ENCODE measurements at regions not wholly inside any gene's neighbourhood (a gene's known extent, or its start where the extent isn't known, plus 50 kb on each side); places are given as distances from the start of the nearest gene placed in this dataset.

- no peak for DNase-seq
Observed at GRCh38 chr1:56183151-56183550, 396.2 kb downstream of the PLPP3 start.

DNA sequence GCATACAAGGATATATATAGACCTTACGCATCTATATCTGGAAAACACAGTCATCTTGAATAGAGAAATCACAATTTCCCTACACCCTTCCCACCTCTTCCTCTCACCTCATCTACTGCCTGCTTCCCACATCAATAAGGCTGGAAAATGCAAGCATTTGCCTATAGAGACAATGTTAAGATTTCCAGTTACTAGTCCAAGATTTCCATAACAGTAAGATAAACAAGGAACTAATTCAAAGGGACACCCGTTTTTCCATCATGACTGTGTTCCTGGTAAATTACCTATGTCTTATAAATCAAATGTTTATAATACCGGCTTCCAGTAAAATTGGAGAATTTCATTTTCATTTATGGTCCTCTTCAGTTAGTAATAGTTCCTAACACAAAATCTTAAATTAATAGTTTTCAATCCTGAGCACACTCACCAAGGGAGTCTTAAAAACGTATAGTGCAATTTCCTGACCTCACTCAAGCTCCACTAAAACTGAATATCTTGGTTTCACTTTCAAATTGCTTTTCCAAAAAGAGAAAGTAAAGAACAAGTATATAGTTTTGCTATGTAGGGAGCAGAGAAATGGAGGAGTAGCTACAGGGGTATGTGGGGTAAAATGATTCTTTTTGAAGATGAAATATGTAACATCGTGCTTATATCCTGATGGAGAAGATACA is 398.7 kb downstream of the PLPP3 start:
- peak; percentile 14 to 54 (median 43) for DNase-seq

- no peak for DNase-seq
Observed at GRCh38 chr1:56179543-56179942, 399.8 kb downstream of the PLPP3 start.

GRCh38 chr1:56175211-56175610 is 404.2 kb downstream of the PLPP3 start:
- DNase-seq, result no peak

DNA sequence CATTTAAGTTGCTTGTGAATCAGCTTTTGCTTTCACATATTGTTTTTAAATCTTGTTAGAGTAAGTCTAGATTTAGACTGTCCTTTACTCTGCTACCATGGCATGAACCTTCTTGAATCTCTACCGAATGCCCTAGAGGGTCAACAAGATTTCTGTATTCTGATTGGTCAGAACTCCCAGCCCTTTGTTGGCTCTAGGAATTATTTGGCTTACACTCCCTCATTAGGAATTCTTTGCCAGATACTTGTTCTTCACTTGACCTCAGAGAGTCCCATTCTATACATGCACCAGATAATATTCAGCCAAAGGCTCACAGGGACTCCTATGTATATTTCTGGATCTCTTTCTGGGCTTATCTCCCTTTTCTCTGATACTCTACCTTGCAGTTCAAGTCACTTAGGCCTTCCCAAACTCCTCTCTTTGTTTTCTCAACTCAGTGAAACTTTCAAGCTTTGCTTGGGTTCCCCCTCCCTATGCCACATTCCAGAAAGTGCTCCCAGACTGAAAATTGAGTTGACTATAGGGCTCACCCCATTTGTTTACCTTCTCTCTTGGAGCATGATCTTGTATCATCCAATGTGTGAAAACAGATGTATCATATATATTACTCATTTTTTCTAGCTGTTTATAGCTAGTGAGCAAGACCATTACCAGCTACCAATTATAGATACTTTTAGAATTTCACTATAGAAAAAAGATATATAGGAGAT is 405.0 kb downstream of the PLPP3 start:
- no peak for DNase-seq

GRCh38 chr1:56173736-56174135 is 405.6 kb downstream of the PLPP3 start:
- DNase-seq, result no peak

DNA sequence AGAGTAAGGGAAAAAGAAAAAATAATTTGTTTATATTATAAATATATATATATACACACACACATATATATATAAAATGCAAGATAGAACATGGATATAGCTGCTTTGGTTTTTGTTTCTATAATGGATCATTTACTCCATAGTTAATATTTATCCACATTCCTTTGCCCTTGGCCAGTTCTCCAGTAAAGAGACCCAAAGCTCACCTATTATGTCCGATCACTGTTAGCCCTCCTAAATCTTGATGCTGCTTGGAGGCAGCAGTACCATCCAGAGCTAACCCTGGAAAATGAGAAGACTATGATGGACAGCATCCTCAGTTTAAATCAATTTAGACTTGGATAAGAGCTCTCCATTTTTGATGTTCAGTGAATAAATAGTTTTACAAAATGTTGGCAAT is 407.7 kb downstream of the PLPP3 start:
- DNase-seq, result no peak

DNA sequence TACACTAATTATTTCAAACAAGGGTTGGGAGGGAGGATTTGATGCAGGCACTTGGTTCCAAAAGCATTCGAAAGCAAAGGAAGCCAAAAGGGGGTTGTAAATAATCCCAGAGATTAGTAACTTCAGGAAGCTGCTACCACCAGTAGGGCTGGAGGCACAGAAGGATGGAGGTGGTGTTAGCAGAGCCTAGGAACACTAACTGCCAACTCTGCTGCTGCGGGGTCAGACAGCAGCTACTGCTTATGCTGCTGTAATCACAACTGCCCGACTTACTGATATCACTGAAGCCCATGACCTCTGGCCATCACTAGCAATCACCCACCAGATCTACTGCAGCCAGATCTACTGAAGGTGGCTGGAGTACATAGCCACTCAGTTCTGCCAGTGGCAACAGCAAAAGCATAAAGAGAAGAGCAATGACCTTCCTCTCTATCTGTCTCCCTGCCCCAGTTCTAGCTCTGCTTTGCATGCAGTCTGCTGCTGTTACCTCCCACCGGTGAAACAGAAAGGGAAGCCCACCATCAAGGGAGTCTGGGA is 408.5 kb downstream of the PLPP3 start:
- DNase-seq, result no peak

- no peak for DNase-seq
Observed at GRCh38 chr1:56169856-56170255, 409.5 kb downstream of the PLPP3 start.

- no peak for DNase-seq
Observed at GRCh38 chr1:56168176-56168575, 411.2 kb downstream of the PLPP3 start.

DNA sequence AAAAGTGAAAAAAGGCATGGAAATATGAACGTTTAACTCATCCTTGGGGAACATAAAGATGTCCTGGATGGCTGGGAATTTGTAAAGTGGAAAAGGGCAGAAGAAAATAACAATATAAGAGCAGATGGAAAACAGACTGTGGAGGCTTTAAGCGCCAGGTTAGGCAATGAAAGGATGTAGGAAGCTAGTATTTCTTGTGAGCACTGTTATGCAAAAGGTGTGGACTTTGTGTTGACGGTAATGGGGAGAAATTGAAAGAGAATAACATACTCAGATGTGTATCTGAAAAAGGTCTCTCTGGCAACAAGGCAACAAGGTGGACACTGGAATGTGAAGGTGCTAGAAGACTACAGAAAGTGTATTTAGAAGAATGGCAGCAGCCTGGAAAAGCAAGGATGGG is 411.8 kb downstream of the PLPP3 start:
- no peak for DNase-seq

- DNase-seq, result no peak
Observed at GRCh38 chr1:56160773-56161315, 418.5 kb downstream of the PLPP3 start.

- DNase-seq, result no peak
Observed at GRCh38 chr1:56156971-56157876, 422.1 kb downstream of the PLPP3 start.

GRCh38 chr1:56153276-56153675 is 426.1 kb downstream of the PLPP3 start:
- DNase-seq, result no peak

GRCh38 chr1:56152635-56153034 is 426.7 kb downstream of the PLPP3 start:
- no peak for DNase-seq

DNA sequence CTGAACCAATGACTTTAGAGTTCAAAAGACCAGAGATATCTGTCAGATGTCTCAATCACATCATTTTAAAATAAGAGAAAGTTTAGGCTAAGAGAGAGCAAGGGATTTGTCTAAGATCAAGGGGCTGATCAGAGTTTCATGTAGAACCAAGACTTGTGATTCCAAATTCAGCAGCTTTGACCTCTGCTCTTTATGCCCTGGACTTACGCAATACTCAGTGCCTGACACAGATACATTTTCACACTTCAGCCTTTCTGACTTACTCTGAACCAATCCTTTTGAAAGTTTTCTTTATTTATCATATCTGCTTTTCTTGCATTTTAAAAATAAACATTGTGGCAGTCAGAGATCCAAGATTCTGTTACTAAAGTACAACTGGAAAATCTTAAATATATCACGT is 428.0 kb downstream of the PLPP3 start:
- no peak for DNase-seq

GRCh38 chr1:56150441-56151215 is 428.7 kb downstream of the PLPP3 start:
- no peak for DNase-seq

- no peak for DNase-seq
Observed at GRCh38 chr1:56149761-56150160, 429.6 kb downstream of the PLPP3 start.

DNA sequence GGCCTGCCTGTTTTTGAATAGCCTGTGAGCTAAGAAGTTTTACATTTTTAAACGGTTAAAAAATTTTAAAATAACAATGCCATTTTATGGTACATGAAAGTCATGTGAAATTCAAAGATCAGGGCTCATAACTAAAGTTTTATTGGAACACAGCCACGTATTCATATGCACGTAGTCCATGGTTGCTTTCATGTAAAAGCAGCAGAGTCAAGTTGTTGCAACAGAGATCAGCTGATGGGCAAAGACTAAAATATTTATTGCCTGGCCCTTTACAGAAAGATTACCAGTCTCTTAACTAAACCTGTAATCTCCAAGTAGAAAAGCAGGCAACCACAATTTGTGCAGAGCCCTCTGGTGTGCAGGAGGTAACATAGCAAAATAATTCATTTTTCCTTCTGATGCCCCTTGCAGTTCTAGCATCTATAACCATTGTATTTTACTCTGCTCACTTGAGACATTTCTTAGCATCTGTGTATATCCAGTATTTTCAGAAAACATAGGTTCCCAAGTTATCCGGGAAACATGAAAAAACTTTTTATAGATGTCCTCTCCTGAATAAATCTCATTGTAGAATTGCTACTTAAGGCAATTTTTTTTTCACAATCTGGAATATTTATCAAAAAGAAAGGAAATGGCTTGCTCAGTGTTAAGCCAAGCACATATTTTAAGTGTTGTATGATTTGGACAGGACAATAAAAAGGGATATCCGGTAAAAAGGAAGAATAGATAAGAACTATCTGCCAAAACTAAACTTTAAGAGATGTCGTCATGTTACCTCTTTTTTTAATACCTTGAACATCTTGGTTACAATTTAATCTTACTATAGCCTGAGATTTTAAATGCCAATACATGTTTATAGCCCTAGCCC is 430.8 kb downstream of the PLPP3 start:
- no peak for DNase-seq

GRCh38 chr1:56147459-56147858 is 431.9 kb downstream of the PLPP3 start:
- DNase-seq, result no peak

- no peak for DNase-seq
Observed at GRCh38 chr1:56147034-56147433, 432.3 kb downstream of the PLPP3 start.
